Activated CD4-positive, alpha-beta memory T cell treated with anti-CD3 and anti-CD28 coated beads for 36 hours (primary cell): ENCODE measurements at regions not wholly inside any gene's neighbourhood (a gene's known extent, or its start where the extent isn't known, plus 50 kb on each side); places are given as distances from the start of the nearest gene placed in this dataset.
"Not testable (repeated sequence)": the region's sequence is repeated elsewhere in the genome, so short reads cannot be mapped to it uniquely, and the experiment has no call there.

ENCODE experiments used
- CTCF ChIA-PET: fragments of 350-600 bp; sonication (Branson Sonifier 250); formaldehyde crosslinking; loops from one replicate; lab custom pipeline; 2021; ENCODE audit warnings: antibody characterized with exemption, inconsistent platforms; lab: Charles Lee
- POLR2A ChIA-PET: fragments of 350-600 bp; sonication (Branson Sonifier 250); formaldehyde crosslinking; loops from one replicate; lab custom pipeline; 2021; ENCODE audit warnings: antibody characterized with exemption; lab: Charles Lee
- DNase-seq: peaks from one replicate; pipeline ENCODE4 v3.0.0-alpha.2; 2020
- H3K27ac Mint-ChIP-seq: one replicate; pipeline ENCODE4 v1.8.0; 2021; ENCODE audit warnings: mixed read lengths
- H3K27me3 Mint-ChIP-seq: one replicate; pipeline ENCODE4 v1.8.0; 2021; ENCODE audit warnings: mixed read lengths
- H3K36me3 Mint-ChIP-seq: one replicate; pipeline ENCODE4 v1.8.0; 2021; ENCODE audit warnings: mixed read lengths
- H3K4me1 Mint-ChIP-seq: one replicate; pipeline ENCODE4 v1.8.0; 2021; ENCODE audit warnings: low read depth, mixed read lengths
- H3K4me3 Mint-ChIP-seq: one replicate; pipeline ENCODE4 v1.8.0; 2021; ENCODE audit warnings: mild to moderate bottlenecking, mixed read lengths
- H3K9me3 Mint-ChIP-seq: one replicate; pipeline ENCODE4 v1.8.0; 2021; ENCODE audit warnings: mixed read lengths
- intact Hi-C: fragments of 100-400 bp; cut with micrococcal nuclease; formaldehyde crosslinking; loops from one replicate; pipeline ENCODE4 v1.15.1; 2023

DNA sequence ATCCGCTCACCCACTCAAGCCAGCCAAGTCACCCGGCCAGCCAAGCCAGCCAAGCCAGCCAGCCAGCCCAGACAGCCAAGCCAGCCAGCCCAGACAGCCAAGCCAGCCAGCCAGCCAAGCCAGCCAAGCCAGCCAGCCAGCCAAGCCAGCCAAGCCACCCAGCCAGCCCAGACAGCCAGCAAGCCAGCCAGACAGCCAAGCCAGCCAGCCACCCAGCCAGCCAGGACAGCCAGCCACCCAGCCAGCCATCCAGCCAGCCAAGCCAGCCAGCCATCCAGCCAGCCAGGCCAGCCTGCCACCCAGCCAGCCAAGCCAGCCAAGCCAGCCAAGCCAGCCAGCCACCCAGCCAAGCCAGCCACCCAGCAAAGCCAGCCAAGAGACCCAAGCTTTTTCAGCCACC lies 316.8 kb upstream of the PLGLB2 start:
- H3K27ac Mint-ChIP-seq, H3K36me3 Mint-ChIP-seq, H3K4me3 Mint-ChIP-seq, intact Hi-C loops, POLR2A ChIA-PET, H3K27me3 Mint-ChIP-seq, H3K4me1 Mint-ChIP-seq, DNase-seq, H3K9me3 Mint-ChIP-seq, CTCF ChIA-PET: not testable (repeated sequence)

DNA sequence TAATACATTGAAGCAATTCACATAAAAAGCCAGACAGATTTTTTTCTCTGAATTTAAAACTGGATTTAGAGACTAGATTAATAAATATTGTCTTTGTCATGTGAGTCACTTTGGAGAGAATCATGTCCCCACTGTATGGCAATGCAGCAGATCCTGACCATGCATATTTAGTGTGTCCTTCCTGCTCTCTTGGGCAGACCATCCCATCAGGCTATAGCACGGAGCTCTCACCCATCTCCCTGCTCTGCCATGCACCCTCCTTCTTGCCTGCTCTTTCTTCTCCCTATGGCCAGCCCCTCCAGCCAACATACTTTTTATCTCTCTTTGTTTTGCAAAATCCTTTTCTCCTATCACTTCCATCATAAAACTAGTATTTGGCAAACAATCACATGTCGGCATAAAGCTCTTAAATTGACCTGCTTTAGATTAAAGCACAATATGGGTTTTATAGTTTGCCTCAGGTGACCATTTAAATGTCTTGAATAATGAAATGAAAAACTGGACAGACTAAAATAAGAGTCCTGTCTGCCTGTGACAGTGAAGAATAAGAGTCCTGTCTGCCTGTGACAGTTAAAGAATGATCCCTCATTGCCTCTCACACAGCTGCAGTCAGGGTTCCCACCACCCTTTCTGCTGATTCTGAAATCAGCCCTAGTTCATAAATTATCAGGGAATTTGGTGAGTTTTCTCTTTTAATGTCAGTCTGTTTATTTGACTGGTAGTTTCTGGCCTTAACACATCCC lies 315.0 kb upstream of the PLGLB2 start:
- H3K36me3 Mint-ChIP-seq, CTCF ChIA-PET, H3K9me3 Mint-ChIP-seq, DNase-seq, H3K4me1 Mint-ChIP-seq, H3K27ac Mint-ChIP-seq, H3K4me3 Mint-ChIP-seq, H3K27me3 Mint-ChIP-seq, POLR2A ChIA-PET, intact Hi-C loops: not testable (repeated sequence)

DNA sequence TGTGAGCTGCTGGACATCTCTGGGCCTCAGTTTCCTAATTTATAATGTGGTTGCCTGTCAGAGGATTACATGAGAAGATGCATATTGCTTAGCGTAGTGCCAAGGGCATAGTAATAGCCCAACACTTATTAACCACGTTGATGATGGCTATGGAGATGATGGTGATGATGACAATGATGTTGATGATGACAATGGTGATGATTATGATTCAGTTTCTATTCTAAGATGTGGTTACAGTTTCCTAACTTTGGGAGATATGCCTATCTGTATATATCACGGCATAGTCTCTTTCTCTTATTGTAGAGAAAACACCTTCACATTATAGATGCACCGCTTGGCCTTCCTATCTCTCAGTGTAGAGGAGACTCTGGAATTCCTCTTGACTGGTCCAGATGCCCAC lies 311.9 kb upstream of the PLGLB2 start:
- peaks cover 12% of the 10 kb centered on the region for H3K36me3 Mint-ChIP-seq
- CTCF ChIA-PET, intact Hi-C loops, H3K4me1 Mint-ChIP-seq, H3K9me3 Mint-ChIP-seq, DNase-seq, H3K4me3 Mint-ChIP-seq, H3K27me3 Mint-ChIP-seq, POLR2A ChIA-PET, H3K27ac Mint-ChIP-seq: not testable (repeated sequence)

DNA sequence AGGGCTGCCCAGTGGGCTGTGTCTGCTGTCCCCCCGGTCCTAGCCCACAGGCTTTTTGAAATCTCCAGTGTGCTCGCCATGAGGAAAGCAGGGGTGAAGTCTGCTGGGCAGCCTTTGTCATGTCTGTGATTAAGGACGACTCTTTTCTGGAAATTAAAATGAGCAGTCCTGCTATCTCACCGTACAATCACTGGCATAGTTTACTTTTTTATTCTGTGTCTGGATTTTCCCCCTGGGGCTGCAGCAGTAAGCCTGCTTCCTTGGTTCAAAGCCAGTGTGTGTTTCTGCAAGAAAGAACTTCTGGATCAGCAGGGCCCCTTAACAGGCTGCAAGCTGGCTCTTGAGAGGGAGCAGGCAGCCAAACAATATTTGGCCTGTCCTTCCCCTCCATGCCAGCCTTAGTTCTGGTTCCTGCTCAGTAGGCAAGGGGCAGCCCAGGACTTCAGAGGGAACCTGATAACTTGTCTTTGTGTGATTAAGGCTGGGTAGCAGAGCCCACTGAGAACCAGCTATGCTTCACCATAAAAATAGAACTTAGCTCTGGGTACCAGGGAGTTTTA lies 310.1 kb upstream of the PLGLB2 start:
- H3K27ac Mint-ChIP-seq, H3K9me3 Mint-ChIP-seq, H3K27me3 Mint-ChIP-seq, DNase-seq, intact Hi-C loops, POLR2A ChIA-PET, CTCF ChIA-PET, H3K4me3 Mint-ChIP-seq: not testable (repeated sequence)
- H3K36me3 Mint-ChIP-seq: peaks cover 15% of the 10 kb centered on the region
- H3K4me1 Mint-ChIP-seq: peaks cover 21% of the 10 kb centered on the region

DNA sequence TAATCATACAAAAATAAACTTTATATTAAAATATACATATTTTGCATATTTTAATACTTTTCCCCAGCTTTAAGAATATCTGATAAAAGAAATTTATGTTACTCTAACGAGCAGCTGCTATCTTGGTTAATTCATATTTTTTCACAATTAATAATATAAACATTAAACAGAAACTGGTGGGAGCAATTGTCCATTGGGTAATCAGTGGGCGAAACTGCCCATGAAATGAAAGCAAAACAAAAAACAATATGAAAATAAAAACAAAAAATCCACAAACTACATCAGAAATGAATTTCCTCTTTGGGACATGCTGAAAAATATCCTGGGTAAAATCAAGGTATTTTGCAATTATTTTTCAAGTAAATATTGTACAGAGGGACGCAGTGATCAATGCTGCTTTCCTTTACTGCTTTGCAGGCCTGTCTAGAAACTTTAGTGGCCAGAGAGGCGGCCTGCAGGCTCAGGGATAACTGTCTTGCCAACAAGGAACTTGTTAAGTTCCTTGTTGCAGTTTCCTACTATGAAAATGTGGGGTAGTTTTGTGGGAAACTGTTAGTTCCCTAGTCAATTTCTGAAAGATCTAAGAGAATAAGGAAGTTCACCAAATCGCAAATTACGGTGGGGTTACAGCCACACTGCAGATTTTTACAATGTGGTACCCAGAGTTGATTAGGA lies 309.0 kb upstream of the PLGLB2 start:
- DNase-seq, H3K27me3 Mint-ChIP-seq, H3K27ac Mint-ChIP-seq, H3K4me3 Mint-ChIP-seq, CTCF ChIA-PET, intact Hi-C loops, POLR2A ChIA-PET, H3K9me3 Mint-ChIP-seq: not testable (repeated sequence)
- Mint-ChIP-seq H3K4me1 (peaks cover 29% of the 10 kb centered on the region), H3K36me3 (peaks cover 15% of the 10 kb centered on the region)

DNA sequence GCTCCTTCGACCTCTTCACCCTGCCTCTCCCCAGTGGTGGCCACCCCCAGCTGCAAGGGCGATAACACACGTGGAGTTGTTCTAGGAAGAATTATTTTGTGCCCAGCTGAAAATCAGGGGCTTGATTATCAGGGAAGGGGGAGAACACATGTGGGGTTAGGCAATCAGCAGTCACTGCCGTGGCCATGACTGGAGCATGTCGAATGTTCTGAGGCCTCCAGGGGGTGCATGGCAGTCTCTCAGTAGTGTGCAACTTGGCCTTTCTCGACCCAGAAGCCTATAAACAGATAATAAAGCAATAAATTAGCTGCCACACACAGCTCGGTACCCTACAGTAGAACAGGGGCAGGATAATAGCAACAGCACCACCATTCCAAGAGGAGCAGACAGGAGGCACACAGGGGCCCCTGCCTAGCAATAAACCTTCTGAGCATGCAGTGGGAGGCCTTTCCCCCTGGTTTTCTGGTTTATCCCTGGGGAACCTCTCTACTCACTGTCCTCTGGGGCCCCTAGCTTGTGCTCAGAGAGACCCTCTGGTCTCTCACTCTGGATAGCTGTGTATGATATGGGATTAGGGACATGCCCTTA lies 308.2 kb upstream of the PLGLB2 start:
- POLR2A ChIA-PET, intact Hi-C loops, H3K27me3 Mint-ChIP-seq, DNase-seq, H3K9me3 Mint-ChIP-seq, CTCF ChIA-PET, H3K4me3 Mint-ChIP-seq, H3K27ac Mint-ChIP-seq: not testable (repeated sequence)
- Mint-ChIP-seq H3K4me1 (peaks cover 33% of the 10 kb centered on the region), H3K36me3 (peaks cover 18% of the 10 kb centered on the region)

DNA sequence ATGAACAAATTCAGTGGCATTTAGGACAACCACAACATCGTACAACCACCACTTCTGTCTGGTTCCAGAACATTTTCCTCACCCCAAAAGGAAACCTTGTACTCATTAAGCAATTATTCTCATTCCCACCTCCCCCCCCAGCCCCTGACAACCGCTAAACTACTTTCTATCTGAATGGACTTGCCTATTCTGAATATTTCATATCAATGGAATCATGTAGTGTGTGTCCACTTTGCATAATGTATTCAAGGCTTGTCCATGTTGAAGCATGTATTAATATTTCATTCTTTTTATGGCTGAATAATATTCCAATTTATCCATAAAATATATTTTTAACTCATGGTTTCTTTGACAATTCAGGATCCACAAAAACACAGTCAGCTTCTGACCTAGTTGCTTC lies 307.2 kb upstream of the PLGLB2 start:
- DNase-seq, H3K4me3 Mint-ChIP-seq, H3K27me3 Mint-ChIP-seq, CTCF ChIA-PET, intact Hi-C loops, POLR2A ChIA-PET, H3K9me3 Mint-ChIP-seq: not testable (repeated sequence)
- H3K4me1 Mint-ChIP-seq: peaks cover 41% of the 10 kb centered on the region
- peak overlapping the region; percentile 60 for H3K27ac Mint-ChIP-seq
- H3K36me3 Mint-ChIP-seq: peaks cover 16% of the 10 kb centered on the region

DNA sequence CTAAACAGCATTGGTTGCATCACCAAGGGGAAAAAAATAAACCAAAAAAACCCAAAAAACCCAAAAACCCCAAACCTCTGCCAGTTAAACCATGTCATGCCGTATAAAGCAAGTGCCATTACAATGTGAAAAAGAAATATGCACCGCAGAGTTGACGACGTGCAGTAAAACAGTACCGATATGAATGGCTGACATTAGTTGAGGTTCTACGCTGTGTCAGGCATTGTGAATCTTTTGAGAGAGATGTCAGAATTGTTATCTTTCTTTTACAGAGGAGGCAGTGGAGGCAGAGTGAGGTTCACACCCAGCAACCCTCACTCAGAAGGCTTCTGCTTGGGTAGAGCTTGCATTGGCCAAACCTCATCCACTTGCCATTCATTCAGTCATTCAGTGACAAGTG lies 306.5 kb upstream of the PLGLB2 start:
- intact Hi-C loops, H3K27ac Mint-ChIP-seq, POLR2A ChIA-PET, CTCF ChIA-PET, H3K9me3 Mint-ChIP-seq, H3K27me3 Mint-ChIP-seq, H3K4me3 Mint-ChIP-seq: not testable (repeated sequence)
- DNase-seq: peak; percentile 49
- peaks cover 42% of the 10 kb centered on the region for H3K4me1 Mint-ChIP-seq
- peaks cover 16% of the 10 kb centered on the region for H3K36me3 Mint-ChIP-seq

DNA sequence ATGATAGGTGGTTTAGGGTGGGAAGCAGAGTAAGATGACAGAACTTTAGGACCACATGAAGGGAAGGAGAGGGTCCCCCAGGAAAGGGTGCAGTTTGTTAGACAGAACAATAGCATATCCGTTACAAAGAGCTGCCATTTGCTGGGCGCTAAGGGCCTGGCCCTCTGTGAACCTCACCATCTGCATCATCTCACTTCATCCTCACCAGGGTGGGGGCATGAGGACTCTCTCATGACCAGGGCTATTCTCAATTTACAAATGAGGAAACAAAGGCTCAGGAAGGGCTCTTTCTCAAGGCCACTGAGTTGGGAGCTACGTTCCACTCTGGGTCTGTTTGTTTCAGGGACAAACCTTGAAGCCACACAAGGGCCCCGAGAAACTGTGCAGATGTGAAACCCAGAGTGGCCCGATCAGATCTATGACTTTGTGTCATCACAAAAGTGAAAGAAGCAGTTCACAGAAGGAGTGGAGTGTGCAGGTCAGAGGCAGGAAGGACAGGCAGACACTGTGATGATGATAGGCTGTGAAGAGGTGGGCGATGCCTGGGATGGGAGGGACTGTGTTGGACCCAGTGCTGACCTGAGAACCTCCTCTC lies 304.8 kb upstream of the PLGLB2 start:
- POLR2A ChIA-PET, intact Hi-C loops, H3K27me3 Mint-ChIP-seq, CTCF ChIA-PET, H3K9me3 Mint-ChIP-seq: not testable (repeated sequence)
- peaks cover 16% of the 10 kb centered on the region for H3K36me3 Mint-ChIP-seq
- DNase-seq: peak; percentile 74
- peak overlapping the region; percentile 8 for H3K4me3 Mint-ChIP-seq
- H3K4me1 Mint-ChIP-seq: peaks cover 47% of the 10 kb centered on the region
- peak overlapping the region; percentile 51 for H3K27ac Mint-ChIP-seq

DNA sequence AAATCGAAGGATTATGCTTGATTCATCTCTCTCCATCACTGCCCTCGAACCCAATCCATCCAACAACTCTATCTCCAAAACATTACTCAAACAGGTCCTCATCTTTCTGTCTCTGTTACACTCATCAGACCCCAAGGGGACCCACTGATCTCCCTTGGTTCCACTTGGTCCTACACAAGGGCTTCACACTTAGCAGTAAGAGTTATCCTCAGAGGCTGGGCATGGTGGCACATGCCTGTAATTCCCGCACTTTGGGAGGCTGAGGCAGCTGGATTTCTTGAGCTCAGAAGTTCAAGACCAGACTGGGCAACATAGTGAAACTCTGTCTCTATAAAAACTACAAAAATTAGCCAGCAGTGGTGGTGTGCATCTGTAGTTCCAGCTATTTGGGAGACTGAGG lies 302.9 kb upstream of the PLGLB2 start:
- intact Hi-C loops, CTCF ChIA-PET, H3K27me3 Mint-ChIP-seq, POLR2A ChIA-PET, H3K4me3 Mint-ChIP-seq, H3K9me3 Mint-ChIP-seq, DNase-seq: not testable (repeated sequence)
- Mint-ChIP-seq H3K27ac (peak overlapping the region; percentile 13), H3K36me3 (peaks cover 12% of the 10 kb centered on the region), H3K4me1 (peaks cover 47% of the 10 kb centered on the region)

DNA sequence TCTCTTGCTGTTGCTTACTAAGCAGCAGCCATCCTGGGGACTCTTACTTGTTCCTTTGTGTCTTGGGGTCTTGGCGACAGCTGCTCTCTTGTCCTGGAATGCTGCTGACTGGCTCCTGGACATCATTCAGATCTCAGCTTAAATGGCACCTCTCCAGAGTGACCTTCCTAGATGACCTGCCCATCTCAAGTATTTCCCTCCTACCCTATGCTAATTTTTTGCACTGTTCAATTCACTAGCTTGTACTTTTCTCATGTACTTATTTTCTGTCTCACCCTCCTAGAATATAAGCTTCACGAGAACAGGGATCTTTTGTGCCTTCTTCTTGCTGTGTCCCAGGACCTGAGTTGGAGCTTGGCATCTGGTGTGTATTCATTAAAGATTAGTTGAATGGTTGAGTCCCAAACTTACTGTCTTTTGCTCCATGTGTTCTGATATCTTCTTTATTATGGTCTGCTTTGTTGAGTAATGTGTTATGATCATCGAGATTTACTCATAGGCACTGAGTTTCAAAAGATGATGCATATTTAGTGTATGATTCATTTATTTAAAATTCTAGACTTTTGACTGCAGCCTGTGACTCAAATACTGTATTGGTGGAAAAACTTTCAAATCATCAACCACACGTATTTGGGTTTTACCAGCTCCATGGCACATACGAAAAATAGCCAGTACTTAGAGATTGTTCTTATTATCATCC lies 302.1 kb upstream of the PLGLB2 start:
- H3K9me3 Mint-ChIP-seq, intact Hi-C loops, CTCF ChIA-PET, DNase-seq, POLR2A ChIA-PET, H3K27me3 Mint-ChIP-seq: not testable (repeated sequence)
- Mint-ChIP-seq H3K27ac (peak overlapping the region; percentile 65), H3K4me3 (peak overlapping the region; percentile 33), H3K4me1 (peaks cover 47% of the 10 kb centered on the region), H3K36me3 (peaks cover 11% of the 10 kb centered on the region)

DNA sequence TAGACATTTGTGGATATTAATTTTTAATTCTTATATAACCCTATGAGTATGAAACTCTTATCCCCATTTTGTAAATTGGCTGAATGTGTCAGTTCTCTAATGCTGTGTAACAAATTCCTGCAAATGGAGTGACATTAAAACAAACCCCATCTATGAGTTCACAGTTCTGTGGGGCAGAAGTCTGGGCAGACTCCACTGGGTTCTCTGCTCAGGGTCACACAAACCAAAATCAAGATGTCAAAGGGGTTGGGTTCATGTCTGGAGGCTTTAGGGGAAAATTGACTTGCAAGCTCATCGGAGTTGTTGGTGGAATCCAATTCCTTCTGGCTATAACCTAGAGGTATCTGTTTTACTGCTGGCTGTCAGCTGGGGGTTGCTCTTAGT lies 301.6 kb upstream of the PLGLB2 start:
- H3K27ac Mint-ChIP-seq, H3K9me3 Mint-ChIP-seq, intact Hi-C loops, CTCF ChIA-PET, H3K4me3 Mint-ChIP-seq, H3K27me3 Mint-ChIP-seq, DNase-seq, POLR2A ChIA-PET: not testable (repeated sequence)
- H3K4me1 Mint-ChIP-seq: peaks cover 42% of the 10 kb centered on the region
- peaks cover 11% of the 10 kb centered on the region for H3K36me3 Mint-ChIP-seq
